T47D (cell line): ENCODE measurements at regions not wholly inside any gene's neighbourhood (a gene's known extent, or its start where the extent isn't known, plus 50 kb on each side); places are given as distances from the start of the nearest gene placed in this dataset.

Source experiments
- DNase-seq, 2 experiments: peaks; one replicate each; pipeline versions ENCODE4 v3.0.0 to v3.0.0-alpha.2; 2011 to 2012; ENCODE audit warnings: low read depth in 1 of 2, low spot score in 1 of 2
- JUND ChIP-seq: IDR thresholded peaks from 2 replicates; pipeline ENCODE4 v1.6.1; 2012; ENCODE audit warnings: low read depth
- in situ Hi-C: cut with HindIII; loops from 2 replicates; pipeline ENCODE4 v1.10.0; 2016; ENCODE audit warnings: low sequenced_read_pairs, low pct_unique_long_range_greater_than_20kb

- in situ Hi-C loops = no loop called here
- DNase-seq = no peak
- TF ChIP-seq JUND = no peak
These were observed 70.2 kb upstream of the CD180 start for GRCh38 chr5:67266654-67267350.

DNA sequence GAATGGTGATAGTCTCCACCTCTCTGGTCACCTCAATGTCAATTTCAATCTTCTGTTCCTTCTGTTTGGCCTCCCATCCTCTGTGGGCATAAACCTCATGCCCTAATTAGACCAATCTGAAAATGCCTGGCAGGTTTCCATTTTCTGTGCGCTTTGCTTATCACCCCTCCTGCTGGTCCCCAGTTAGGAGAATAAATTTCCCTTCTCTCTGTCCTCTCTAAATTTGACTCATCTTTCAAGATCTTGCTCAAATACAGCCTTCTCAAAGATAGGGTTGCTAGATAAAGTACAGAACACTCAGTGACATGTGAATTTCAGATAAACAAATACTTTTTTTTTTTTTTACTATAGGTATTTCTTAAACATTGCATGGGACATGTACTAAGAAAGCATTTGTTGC lies 69.4 kb upstream of the CD180 start:
- no peak for DNase-seq
- in situ Hi-C loops = no loop called here
- TF ChIP-seq JUND = no peak

DNA sequence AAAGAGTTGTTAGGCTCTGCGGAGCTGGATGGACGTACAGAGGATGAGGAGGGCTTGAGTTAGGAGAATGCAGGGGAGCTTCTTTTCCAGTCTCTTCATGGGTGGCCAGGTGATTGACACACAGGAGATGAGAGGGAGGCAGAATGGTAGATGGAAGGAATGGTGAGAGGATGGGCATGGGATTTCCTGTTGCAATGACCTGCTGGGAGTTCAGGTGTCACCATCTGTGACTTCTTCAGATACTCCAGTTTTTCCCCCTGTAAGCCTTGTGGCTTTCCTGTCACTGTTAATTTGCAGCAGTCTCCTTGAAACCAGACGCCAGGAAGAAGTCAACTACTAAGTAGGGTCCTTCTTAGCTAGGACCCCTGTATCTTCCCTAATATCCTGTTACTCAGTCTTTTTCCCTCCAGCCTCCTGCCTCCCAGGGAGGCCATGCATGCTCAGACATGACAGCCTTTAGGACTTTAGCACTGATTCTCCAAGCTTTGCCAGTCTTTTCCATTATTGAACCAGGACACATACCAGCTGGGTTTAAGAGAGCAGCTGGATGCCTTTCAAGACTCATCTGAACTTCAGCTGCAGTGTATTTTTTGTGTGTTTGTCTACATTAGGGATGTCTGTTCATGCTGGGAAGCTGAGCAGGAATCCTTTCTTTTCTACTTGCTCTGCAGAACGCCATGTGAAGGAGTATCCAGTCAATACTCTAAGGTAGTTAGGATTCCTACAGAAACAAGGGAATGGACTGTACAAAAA lies 67.2 kb upstream of the CD180 start:
- no peak for DNase-seq
- no peak for TF ChIP-seq JUND
- in situ Hi-C loops = no loop called here

DNA sequence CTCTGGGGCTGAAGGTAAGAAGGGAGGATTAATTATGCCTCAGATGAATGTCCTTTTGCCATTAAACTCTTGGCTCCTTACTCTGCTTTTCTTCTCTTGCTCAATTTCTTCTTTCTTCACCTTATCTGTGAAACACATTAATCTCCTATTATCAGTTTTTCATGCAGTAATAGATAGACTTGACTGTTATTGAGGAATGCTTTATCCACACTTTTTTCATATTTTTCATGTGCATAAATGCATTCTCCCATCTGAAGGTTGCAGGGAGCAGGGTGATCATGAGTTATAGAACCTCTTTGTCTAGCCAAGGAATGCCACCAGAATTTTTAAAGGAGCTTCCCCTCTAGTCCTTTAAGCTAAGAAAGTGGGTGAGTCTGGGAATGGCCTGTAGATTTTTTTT lies 66.4 kb upstream of the CD180 start:
- in situ Hi-C loops = no loop called here
- DNase-seq = no peak
- TF ChIP-seq JUND = no peak

GRCh38 chr5:67262206-67262605 lies 65.6 kb upstream of the CD180 start:
- DNase-seq = no peak
- in situ Hi-C loops = no loop called here
- TF ChIP-seq JUND = no peak

GRCh38 chr5:67259548-67260215 lies 63.1 kb upstream of the CD180 start:
- TF ChIP-seq JUND = no peak
- in situ Hi-C loops = no loop called here
- no peak for DNase-seq

GRCh38 chr5:67257500-67257899 lies 60.9 kb upstream of the CD180 start:
- no peak for TF ChIP-seq JUND
- in situ Hi-C loops = no loop called here
- DNase-seq = no peak

DNA sequence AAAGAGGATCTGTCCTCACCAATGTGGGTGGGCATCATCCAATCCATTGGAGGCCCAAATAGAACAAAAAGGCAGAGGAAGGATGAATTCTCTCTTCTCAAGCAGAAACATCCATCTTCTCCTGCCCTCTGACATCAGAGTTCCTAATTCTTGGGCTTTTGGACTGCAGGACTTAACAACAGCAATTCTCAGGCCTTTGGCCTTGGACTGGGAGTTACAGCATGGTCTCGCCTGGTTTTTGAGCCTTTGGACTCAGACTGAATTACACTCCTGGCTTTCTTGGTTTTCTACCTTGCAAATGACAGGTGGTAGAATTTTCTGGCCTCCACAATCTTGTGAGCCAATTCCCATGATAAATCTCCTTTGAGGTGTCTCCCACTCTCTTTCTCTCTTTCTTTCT lies 60.5 kb upstream of the CD180 start:
- in situ Hi-C loops = no loop called here
- no peak for TF ChIP-seq JUND

GRCh38 chr5:67255881-67256280 lies 59.3 kb upstream of the CD180 start:
- DNase-seq = no peak
- no peak for TF ChIP-seq JUND
- in situ Hi-C loops = no loop called here

More for the DNA sequence above, 60.5 kb upstream of the CD180 start:
- DNase-seq = no peak

DNA sequence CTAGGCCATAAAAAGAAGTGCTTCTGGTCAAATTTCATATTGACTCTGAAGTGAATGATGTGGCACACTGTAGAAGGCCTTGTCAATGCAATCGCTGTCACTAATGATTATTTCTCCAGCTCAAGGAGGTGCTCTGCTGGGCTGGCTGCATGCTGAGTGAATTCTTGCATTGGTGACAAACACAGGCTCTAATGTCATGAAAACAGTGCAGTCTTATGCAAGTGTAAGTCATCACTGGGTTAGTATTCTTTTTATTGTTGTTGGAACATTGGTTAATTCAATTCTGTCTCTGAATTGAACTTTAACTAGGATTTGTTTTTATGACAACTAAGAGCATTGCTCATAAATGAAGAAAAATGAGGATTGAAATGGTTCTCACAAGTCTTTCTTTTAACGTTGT lies 57.3 kb upstream of the CD180 start:
- DNase-seq = no peak
- no peak for TF ChIP-seq JUND
- in situ Hi-C loops = no loop called here

DNA sequence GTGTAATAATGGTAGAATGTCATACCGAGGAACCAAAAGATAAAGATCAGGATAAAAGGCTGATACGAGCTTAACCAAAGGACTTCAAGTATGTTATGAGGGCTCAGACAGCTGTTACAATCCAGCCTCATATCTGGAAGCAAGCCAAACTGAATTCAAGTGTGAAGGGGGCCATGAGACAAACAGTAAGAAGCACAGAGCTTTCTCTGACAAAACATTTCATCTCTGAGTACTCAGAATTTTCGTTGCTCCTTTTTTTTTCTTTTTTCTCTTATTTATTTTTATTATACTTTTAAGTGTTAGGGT lies 52.9 kb upstream of the CD180 start:
- no peak for DNase-seq
- TF ChIP-seq JUND = no peak
- in situ Hi-C loops = no loop called here

GRCh38 chr5:67248703-67249589 lies 52.3 kb upstream of the CD180 start:
- peak in 1 of 2 experiments; percentile 31 for DNase-seq
- TF ChIP-seq JUND = no peak
- in situ Hi-C loops = no loop called here
